HG03135 (cell line): ENCODE measurements at regions not wholly inside any gene's neighbourhood (a gene's known extent, or its start where the extent isn't known, plus 50 kb on each side); places are given as distances from the start of the nearest gene placed in this dataset.

Experiments
- ATAC-seq: cut with Tn5 transposase; IDR thresholded peaks from one replicate; pipeline ENCODE4 v1.9.1; 2021; ENCODE audit warnings: mild to moderate bottlenecking, moderate library complexity; ENCODE audit not compliant: unreplicated experiment

GRCh38 chr1:4596486-4596885 lies 57.9 kb upstream of the AJAP1 start:
- ATAC-seq = no peak

DNA sequence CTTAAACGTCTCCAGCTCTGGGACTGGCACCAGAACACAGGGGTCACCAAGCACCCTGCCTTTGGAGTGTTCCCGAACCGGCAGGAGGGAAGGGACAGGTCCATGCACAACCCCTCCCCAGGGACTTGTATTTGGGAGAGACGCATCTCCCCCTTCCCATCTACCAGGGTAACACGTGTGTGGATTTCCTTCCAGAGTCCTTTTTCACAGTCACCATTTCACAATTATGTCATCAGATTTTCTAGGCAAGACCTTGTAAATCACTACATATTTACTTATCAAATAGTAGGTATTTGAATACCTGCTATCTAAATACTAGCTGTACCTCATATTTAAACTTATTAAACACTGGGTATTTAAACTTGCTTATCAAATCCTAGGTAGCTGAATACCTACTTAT lies 57.4 kb upstream of the AJAP1 start:
- ATAC-seq = no peak

DNA sequence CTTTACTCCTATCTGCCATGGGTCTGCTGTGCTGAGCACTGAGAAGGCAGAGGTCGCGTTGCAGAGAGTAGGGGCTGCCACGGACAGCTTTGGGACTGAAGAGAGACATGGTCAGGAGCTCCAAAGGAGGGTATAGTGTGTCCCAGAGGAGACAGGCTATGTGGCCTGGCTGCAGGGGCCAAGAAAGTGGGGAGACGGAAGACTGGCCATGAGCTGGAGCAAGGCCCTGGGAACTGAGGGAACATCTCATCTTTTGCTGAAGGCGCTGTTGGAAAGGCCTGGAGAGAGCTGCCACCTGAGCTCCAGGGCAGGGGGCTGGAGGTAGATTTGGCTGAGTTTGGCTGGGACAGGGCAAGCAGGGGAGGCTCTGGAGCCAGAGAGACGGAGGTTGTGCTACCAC lies 55.8 kb upstream of the AJAP1 start:
- no peak for ATAC-seq

- no peak for ATAC-seq
Observed at GRCh38 chr1:4599521-4599920, 54.9 kb upstream of the AJAP1 start.

GRCh38 chr1:4599951-4600481 lies 54.4 kb upstream of the AJAP1 start:
- ATAC-seq = no peak

DNA sequence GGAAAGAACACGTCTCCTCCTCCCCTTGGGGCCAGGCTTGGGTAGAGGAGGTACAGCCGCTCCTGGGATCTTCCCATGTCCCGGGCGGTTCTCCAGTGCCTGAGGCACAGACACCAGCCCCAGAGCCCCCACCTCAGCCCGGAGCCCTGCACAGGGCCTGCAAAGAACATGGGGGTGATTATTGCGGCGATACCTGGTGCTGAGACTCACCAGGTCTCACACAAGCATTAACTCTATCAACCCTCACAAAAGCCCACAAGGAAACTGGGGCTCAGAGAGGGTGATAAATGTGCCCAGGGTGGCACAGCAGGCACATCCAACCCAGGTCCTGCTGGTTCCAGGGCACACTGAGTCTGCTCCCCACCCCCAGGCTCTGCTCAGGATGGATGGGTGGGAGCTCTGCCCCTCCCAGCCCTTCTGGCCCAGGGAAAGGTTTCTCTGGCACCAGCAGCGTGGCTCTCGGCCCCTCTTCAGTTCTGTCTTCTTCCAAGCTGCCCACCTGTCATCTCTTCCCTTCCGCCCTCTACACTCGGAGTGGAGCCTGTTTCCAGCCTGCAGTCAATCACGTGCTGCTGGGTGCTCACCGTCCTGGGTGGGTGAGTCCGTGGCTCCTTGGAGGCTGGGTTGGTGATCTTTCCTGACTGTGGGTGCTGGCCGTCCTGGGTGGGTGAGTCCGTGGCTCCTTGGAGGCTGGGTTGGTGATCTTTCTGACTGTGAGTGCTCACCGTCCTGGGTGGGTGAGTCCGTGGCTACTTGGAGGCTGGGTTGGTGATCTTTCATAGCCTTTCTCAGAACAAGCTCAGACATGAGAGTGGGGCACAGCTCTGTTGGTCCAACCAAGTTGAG lies 53.6 kb upstream of the AJAP1 start:
- ATAC-seq = no peak

- ATAC-seq = no peak
Observed at GRCh38 chr1:4601941-4602340, 52.5 kb upstream of the AJAP1 start.

- no peak for ATAC-seq
Observed at GRCh38 chr1:4602462-4603294, 51.7 kb upstream of the AJAP1 start.

- no peak for ATAC-seq
Observed at GRCh38 chr1:4603295-4604110, 50.9 kb upstream of the AJAP1 start.
